GM12864 (cell line): ENCODE measurements at regions not wholly inside any gene's neighbourhood (a gene's known extent, or its start where the extent isn't known, plus 50 kb on each side); places are given as distances from the start of the nearest gene placed in this dataset.
"Not testable (repeated sequence)": the region's sequence is repeated elsewhere in the genome, so short reads cannot be mapped to it uniquely, and the experiment has no call there.

Source experiments
- DNase-seq: peaks from one replicate; pipeline ENCODE4 v3.0.0-alpha.2; 2011; ENCODE audit warnings: low read depth
- H3K4me3 ChIP-seq: 2 replicates; pipeline ENCODE4 v1.5.1; 2011; ENCODE audit warnings: mild to moderate bottlenecking, low read depth, low read length, control low read depth
- CTCF ChIP-seq: IDR thresholded peaks from 2 replicates; pipeline ENCODE4 v1.5.1; 2011; ENCODE audit warnings: low read depth, mild to moderate bottlenecking, moderate library complexity, low read length, control low read depth, inconsistent platforms; ENCODE audit errors: missing control alignments

GRCh38 chr18:40133253-40133652, 1821.8 kb upstream of the PIK3C3 start:
- DNase-seq = no peak

GRCh38 chr18:40132438-40132837, 1822.6 kb upstream of the PIK3C3 start:
- not testable (repeated sequence) for DNase-seq, H3K4me3 ChIP-seq

More at GRCh38 chr18:40133253-40133652, 1821.8 kb upstream of the PIK3C3 start:
- no peak overlapping the region for H3K4me3 ChIP-seq
- no peak for TF ChIP-seq CTCF

- TF ChIP-seq CTCF = no peak
- no peak for DNase-seq
- H3K4me3 ChIP-seq = no peak overlapping the region
Measured at GRCh38 chr18:40124107-40124506, 1830.9 kb upstream of the PIK3C3 start.

- DNase-seq = no peak
- TF ChIP-seq CTCF = no peak
Measured at GRCh38 chr18:40120796-40121391, 1834.1 kb upstream of the PIK3C3 start.

GRCh38 chr18:40120356-40120755, 1834.7 kb upstream of the PIK3C3 start:
- no peak for TF ChIP-seq CTCF
- DNase-seq = no peak
- H3K4me3 ChIP-seq = no peak overlapping the region

More at GRCh38 chr18:40120796-40121391, 1834.1 kb upstream of the PIK3C3 start:
- H3K4me3 ChIP-seq = no peak overlapping the region

- H3K4me3 ChIP-seq, DNase-seq: not testable (repeated sequence)
Measured at GRCh38 chr18:40119581-40119980, 1835.5 kb upstream of the PIK3C3 start.

GRCh38 chr18:40110455-40110854, 1844.6 kb upstream of the PIK3C3 start:
- DNase-seq = no peak
- no peak for TF ChIP-seq CTCF

GRCh38 chr18:40109252-40110049, 1845.6 kb upstream of the PIK3C3 start:
- TF ChIP-seq CTCF = no peak
- DNase-seq = no peak
- no peak overlapping the region for H3K4me3 ChIP-seq

More at GRCh38 chr18:40110455-40110854, 1844.6 kb upstream of the PIK3C3 start:
- no peak overlapping the region for H3K4me3 ChIP-seq
